Esophagus squamous epithelium (tissue), 5 donors: ENCODE measurements at regions not wholly inside any gene's neighbourhood (a gene's known extent, or its start where the extent isn't known, plus 50 kb on each side); places are given as distances from the start of the nearest gene placed in this dataset.
A peak's percentile ranks its signal among the peaks of the same experiment; 100 is the strongest.

ENCODE experiments used
- DNase-seq: peaks from one replicate; lab custom pipeline; 2025; lab: John Stamatoyannopoulos, UW
- H3K27ac ChIP-seq, 4 donors: fragments of 200-600 bp; sonication (generic); one replicate each; pipeline ENCODE4 v1.5.1; 2016 to 2019; ENCODE audit warnings: mild to moderate bottlenecking in 1 of 4
- H3K27me3 ChIP-seq, 4 donors: fragments of 200-600 bp; sonication (generic); 1 replicate in 3 of 4; 2 replicates in 1 of 4; pipeline versions ENCODE4 v1.5.1 to v1.6.0; 2017 to 2021; ENCODE audit warnings: antibody characterized with exemption in 1 of 4
- H3K36me3 ChIP-seq, 3 donors: fragments of 200-600 bp; sonication (generic); one replicate each; pipeline ENCODE4 v1.5.1; 2016 to 2019
- H3K4me1 ChIP-seq, 3 donors: fragments of 200-600 bp; sonication (generic); one replicate each; pipeline ENCODE4 v1.5.1; 2017 to 2019
- H3K4me3 ChIP-seq, 4 donors: fragments of 200-600 bp; sonication (generic); 1 replicate in 3 of 4; 2 replicates in 1 of 4; pipeline ENCODE4 v1.5.1; 2016 to 2019; ENCODE audit warnings: mild to moderate bottlenecking in 2 of 4, moderate library complexity in 1 of 4
- H3K9me3 ChIP-seq, 3 donors: fragments of 200-600 bp; sonication (generic); one replicate each; pipeline ENCODE4 v1.5.1; 2016 to 2019
- POLR2A ChIP-seq, 4 donors: fragments of 450-650 bp; IDR thresholded peaks; one replicate each; pipeline ENCODE4 v1.6.1; 2017; ENCODE audit warnings: antibody characterized with exemption in 4 of 4, mild to moderate bottlenecking in 4 of 4, moderate library complexity in 3 of 4
- WGBS, 2 donors: methylation state at CpG; one replicate each; pipeline ENCODE4 v1.1.5; 2018; 5-methylcytosine and 5-hydroxymethylcytosine counted together
- intact Hi-C: fragments of 100-400 bp; cut with DNase I; formaldehyde crosslinking; loops from one replicate; pipeline ENCODE4 v1.15.0; 2022
- TF ChIP-seq, protein P1 (sequence below), 6 experiments: fragments of 450-650 bp in 4 of 6; fragments of 200-600 bp in 2 of 6; sonication (generic) in 2 of 6; IDR thresholded peaks; one replicate each; pipeline ENCODE4 v1.5.1; 2016 to 2019; ENCODE audit warnings: antibody characterized with exemption in 6 of 6, mild to moderate bottlenecking in 4 of 6, moderate library complexity in 4 of 6
- donor health status: DM: yes; HTN: yes; CAD: no.

DNA sequence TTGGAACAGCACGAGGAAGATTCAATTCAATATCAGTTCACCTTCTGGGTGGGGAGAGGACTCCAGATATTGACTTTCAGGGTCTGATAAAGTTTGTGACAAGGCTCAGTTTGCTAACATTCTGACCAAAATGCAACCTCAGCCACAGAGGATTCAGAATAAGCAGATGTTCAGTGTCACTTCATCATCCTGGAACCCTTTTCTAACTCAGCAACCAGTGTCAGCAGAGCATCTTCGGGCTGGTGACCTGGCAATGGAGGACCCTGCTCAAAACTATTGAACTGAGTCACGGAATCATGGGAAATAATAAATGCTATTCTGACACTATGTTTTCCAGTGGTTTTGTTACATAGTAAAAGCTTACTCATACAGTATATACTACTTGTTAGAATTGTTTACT, 433.4 kb upstream of the CFAP20DC start:
- no peak for DNase-seq
- Histone ChIP-seq H3K36me3 (no peaks in the 10 kb centered on the region), H3K27ac (no peak overlapping the region), H3K27me3 (no peaks in the 10 kb centered on the region), H3K4me1 (peaks cover 0 to 7% (median 0%) of the 10 kb centered on the region in 3 donors), H3K9me3 (no peaks in the 10 kb centered on the region), H3K4me3 (no peak overlapping the region)
- TF ChIP-seq, protein P1, sequence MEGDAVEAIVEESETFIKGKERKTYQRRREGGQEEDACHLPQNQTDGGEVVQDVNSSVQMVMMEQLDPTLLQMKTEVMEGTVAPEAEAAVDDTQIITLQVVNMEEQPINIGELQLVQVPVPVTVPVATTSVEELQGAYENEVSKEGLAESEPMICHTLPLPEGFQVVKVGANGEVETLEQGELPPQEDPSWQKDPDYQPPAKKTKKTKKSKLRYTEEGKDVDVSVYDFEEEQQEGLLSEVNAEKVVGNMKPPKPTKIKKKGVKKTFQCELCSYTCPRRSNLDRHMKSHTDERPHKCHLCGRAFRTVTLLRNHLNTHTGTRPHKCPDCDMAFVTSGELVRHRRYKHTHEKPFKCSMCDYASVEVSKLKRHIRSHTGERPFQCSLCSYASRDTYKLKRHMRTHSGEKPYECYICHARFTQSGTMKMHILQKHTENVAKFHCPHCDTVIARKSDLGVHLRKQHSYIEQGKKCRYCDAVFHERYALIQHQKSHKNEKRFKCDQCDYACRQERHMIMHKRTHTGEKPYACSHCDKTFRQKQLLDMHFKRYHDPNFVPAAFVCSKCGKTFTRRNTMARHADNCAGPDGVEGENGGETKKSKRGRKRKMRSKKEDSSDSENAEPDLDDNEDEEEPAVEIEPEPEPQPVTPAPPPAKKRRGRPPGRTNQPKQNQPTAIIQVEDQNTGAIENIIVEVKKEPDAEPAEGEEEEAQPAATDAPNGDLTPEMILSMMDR (IDR thresholded peaks at IDR 0.05): no peak
- TF ChIP-seq POLR2A (IDR thresholded peaks at IDR 0.05): no peak
- intact Hi-C loops: no loop called here
- WGBS, 2 donors: 90 to 100% methylated on average over 2 to 3 of the region's 3 CpGs

- Histone ChIP-seq H3K36me3 (no peaks in the 10 kb centered on the region), H3K4me3 (no peak overlapping the region), H3K27me3 (no peaks in the 10 kb centered on the region), H3K27ac (no peak overlapping the region), H3K4me1 (peaks cover 0 to 7% (median 0%) of the 10 kb centered on the region in 3 donors), H3K9me3 (no peaks in the 10 kb centered on the region)
- 64 to 68% methylated on average over 5 of the region's 5 CpGs for WGBS, 2 donors
- no peak for TF ChIP-seq POLR2A (IDR thresholded peaks at IDR 0.05)
- TF ChIP-seq, protein P1 (IDR thresholded peaks at IDR 0.05): no peak
- DNase-seq: no peak
- intact Hi-C loops: no loop called here
Measured at GRCh38 chr3:59482684-59483083, 432.9 kb upstream of the CFAP20DC start.

DNA sequence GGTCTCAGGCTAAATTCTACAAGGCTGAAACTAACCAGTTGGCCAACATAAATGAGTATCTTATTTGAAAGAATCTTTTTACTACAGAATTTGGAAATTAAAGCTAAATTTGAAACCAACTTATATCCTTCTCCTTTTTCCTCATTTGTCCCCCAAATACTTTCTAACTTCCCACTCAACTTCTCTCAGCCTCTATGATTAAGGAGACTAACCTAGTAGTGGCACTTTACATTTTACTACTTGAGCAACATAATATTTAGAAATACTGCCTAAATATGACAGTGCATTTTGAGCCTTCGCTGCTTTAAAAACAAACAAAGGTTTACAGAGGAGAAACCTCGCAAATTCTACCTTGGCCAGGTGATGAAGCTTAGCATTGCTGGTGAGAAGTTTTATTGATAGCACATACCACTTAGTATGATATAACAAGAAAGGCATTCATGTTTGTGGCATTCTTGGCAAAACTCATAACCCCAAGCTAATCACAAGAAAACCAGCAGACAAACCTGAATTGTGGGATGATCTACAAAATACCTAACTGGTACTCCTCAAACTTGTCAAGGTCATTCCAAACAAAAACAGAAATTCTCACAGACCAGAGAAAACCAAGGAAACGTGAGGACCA, 432.1 kb upstream of the CFAP20DC start:
- intact Hi-C loops: no loop called here
- no peak for DNase-seq
- Histone ChIP-seq H3K9me3 (no peaks in the 10 kb centered on the region), H3K27me3 (no peaks in the 10 kb centered on the region), H3K4me1 (peaks cover 0 to 7% (median 0%) of the 10 kb centered on the region in 3 donors), H3K4me3 (no peak overlapping the region), H3K27ac (no peak overlapping the region), H3K36me3 (no peaks in the 10 kb centered on the region)
- TF ChIP-seq, protein P1 (IDR thresholded peaks at IDR 0.05): no peak
- no peak for TF ChIP-seq POLR2A (IDR thresholded peaks at IDR 0.05)
- 78 to 80% methylated on average over 3 of the region's 3 CpGs for WGBS, 2 donors

- TF ChIP-seq POLR2A (IDR thresholded peaks at IDR 0.05): no peak
- TF ChIP-seq, protein P1 (IDR thresholded peaks at IDR 0.05): no peak
- Histone ChIP-seq H3K27me3 (no peaks in the 10 kb centered on the region), H3K27ac (no peak overlapping the region), H3K4me1 (peaks cover 0 to 7% (median 0%) of the 10 kb centered on the region in 3 donors), H3K36me3 (no peaks in the 10 kb centered on the region), H3K4me3 (peak overlapping the region in 1 of 4 donors; percentile 19), H3K9me3 (no peaks in the 10 kb centered on the region)
- intact Hi-C loops: no loop called here
- WGBS, 2 donors: 32 to 34% methylated on average over 5 of the region's 5 CpGs
- DNase-seq: no peak
Measured at GRCh38 chr3:59480486-59480995, 430.7 kb upstream of the CFAP20DC start.

- Histone ChIP-seq H3K36me3 (no peaks in the 10 kb centered on the region), H3K27me3 (no peaks in the 10 kb centered on the region), H3K4me3 (no peak overlapping the region), H3K27ac (no peak overlapping the region), H3K4me1 (no peaks in the 10 kb centered on the region), H3K9me3 (no peaks in the 10 kb centered on the region)
- 79 to 80% methylated on average over 4 of the region's 4 CpGs for WGBS, 2 donors
- intact Hi-C loops: no loop called here
- DNase-seq: no peak
- no peak for TF ChIP-seq POLR2A (IDR thresholded peaks at IDR 0.05)
- TF ChIP-seq, protein P1 (IDR thresholded peaks at IDR 0.05): no peak
Measured at GRCh38 chr3:59473636-59474035, 423.8 kb upstream of the CFAP20DC start.
